ENCODE measurements at regions not wholly inside any gene's neighbourhood (a gene's known extent, or its start where the extent isn't known, plus 50 kb on each side); places are given as distances from the start of the nearest gene placed in this dataset.
"Not testable (repeated sequence)": the region's sequence is repeated elsewhere in the genome, so short reads cannot be mapped to it uniquely, and the experiment has no call there.

DNA sequence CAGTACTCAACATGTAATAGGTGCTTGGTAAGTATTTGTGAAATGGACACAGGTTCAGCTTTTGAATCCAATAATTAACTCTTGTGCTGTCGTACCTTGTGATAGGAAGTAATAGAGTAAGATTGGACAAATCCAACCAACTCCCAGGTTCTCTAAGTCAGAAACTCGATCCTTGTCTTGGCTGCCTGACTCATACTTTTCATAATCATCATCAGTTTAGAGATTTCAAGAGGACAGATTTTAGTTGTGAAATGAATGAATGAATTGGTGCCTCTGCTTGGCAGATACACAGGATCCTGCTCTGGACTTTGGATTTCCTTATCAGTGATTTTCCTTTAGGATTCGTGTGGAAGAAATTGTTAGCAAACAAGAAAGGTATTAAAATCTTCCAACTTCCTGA, 1145.2 kb downstream of the AACS start:
- no peak for FAIRE-seq

DNA sequence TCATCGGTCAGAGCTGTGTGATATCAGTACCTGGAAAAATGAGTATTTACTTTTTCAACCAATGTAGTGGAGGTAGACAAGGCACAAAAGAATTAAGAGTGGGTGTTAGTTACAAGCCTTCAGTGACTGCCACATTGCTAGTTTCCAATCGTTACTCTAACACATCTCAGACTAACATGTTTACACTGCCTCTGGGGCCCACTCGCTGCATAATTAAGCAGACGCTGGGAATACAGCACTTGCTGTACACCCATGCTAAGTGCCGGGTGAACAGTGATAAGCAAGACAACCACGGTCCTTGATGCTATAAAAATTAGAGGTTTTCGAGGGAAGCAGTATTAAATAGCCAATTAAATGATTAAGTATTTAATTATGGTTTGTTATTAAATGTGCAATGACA, 1147.6 kb downstream of the AACS start:
- FAIRE-seq: no peak

DNA sequence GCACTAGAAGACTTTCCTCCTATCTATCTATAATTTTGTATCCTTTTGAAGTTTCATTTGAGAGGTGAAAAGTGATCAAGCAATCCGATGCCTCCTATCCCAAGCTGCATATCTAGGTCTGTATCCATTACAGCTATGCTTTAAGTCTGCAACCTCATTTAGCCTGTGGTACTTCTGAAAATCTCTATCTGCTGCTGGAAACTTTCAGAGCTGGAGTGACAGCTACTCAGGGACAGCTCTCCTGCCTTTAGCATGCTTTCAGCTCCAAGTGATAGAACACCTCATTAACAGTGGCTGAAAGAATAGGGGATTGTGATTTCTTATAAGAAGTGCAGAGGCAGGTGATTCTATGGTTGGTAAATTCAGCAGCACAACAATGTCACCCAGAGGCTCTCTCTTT, 1153.5 kb downstream of the AACS start:
- FAIRE-seq: no peak

DNA sequence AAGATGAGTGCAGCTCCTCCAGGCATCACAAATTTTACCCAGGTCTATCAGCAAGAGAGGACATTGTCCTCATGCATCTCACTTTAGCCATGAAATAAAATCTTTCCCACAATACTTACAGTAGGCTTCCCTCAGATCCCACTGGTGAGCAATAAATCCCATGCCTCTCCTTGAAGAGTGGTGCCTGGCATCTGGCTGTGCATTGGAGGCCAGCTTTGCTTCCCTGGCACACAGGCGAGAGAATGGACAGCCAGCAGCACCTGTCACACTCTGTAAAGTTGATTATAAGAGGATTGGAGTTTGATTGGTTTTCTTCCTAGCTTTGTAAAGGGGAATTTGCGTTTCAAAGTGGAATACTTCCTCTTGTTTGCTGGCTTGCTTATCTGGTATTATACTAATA, 1153.9 kb downstream of the AACS start:
- FAIRE-seq: no peak

DNA sequence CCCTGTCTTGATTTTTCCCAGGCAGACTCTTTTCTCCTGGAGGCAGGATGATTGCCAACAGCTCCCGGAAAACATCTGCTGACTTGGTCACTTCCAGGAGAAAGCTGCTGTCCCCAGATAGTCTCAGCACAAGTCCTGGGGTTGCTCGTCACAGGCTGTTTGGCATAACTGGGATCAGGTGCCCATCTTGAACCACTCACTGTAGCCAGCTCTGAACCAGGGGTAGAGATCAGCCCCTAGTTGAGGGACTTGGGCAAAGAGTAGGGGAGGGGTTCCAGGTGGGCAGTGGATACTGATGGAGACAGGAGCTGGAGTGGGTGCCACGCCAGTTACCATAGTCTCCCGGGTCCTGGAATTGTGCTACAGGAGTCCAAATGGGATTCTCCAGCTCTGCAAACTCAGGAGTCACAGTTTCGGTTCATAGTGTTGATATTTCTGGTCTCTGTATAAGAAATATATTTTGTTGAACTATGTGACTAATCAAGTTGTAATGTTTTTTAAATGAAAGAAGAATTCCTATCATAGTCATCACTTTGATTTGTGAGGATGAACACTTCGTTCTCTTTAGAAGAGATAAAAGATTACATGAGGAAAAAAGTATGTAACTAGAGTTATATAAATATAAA, 1154.5 kb downstream of the AACS start:
- FAIRE-seq: no peak

DNA sequence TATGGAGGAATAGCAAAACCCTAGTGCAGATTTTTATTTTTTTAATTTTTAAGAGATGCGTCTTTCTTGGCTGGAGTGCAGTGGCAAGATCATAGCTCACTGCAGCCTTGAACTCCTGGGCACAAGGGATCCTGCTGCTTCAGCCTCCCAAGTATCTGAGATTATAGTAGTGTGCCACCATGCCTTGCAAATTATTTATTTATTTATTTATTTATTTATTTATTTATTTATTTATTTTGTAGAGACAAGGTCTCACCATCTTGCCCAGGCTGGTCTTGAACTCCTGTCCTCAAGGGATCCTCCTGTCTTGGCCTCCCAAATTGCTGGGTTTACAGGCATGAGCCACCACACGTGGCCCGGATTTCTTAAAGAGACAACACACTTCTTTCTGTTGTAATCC, 1158.8 kb downstream of the AACS start:
- FAIRE-seq: no peak

DNA sequence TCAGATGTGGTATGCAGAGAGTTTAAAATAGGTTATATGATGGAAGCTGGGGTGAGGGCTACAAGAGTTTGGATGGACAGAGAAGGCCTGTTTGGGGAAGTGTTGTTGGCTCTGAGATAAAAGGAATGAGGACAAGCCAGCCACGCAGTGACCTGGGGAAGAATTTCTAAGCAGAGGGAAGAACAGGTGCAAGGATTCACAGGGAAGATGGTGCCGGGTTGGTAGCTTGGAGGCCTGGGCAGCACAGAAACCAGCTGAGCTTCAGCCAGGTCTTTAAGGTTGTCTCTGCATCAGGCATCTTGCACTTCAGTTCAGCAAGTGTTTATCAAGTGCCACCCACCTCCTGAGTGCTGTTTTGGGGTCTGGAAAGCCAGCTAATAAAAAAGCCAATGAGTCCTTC, 1163.7 kb downstream of the AACS start:
- FAIRE-seq: no peak

DNA sequence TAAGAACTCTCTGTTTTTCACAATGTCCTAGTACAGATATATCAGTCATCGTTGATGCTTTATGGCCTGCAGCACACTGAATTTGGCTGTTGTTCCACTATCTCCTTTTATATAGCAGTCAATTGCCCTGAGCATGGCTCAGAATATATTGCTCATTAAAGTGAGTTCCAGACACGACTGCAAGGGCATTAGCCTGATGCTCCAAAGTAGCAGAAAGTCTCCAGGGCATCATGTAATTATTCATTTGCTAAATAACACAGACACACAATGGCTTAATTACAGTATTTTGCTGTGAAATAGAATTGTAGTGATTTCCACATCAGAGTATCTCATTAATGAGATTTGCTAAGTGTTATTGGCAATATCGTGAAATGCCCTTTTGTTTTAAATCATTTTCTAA, 1167.5 kb downstream of the AACS start:
- FAIRE-seq: no peak

DNA sequence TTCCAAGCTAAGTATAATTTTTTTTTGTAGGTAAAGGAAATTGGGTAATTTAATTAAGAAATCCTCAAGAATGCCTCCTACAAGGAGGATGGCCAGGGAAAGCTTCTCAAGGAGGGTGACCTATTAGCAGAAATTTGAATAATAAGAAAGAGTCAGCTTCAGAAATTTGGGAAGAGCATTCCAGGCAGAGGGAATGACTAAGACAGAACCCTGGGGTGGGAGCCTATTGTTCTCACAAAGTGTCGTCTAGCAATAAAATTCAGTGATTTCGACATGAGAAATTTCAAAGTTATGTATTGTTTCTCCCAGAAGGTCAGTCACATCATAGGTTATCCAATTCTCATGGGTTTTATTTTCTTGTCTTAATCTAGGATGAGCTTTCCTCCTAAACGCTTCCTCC, 1168.4 kb downstream of the AACS start:
- FAIRE-seq: no peak

DNA sequence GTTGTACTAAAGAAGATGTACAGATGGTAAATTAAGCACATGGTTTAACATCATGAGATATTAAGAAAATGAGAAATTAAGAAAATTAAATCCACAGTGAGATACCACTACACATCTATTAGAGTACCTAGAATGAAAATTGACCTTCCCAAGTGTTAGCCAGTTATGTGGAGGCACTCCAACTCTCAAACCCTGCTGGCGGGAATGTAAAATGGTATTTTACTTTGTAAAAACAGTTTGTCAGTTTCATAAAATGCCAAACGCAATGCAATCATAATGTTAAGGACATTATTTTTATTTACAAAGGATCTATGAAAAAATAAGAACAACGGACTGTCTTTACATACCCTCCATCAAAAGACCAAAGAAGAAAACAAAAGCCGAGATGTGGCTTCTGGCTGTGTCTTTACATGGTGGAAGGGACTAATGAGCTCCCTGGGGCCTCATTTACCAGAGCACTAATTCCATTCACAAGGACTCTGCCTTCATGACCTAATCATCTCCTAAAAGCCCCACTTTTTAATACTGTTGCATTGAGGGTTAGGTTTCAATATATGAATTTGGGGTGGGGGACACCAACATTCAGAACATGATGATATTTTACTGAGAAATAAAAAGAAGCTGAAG, 1178.7 kb downstream of the AACS start:
- no peak for FAIRE-seq

DNA sequence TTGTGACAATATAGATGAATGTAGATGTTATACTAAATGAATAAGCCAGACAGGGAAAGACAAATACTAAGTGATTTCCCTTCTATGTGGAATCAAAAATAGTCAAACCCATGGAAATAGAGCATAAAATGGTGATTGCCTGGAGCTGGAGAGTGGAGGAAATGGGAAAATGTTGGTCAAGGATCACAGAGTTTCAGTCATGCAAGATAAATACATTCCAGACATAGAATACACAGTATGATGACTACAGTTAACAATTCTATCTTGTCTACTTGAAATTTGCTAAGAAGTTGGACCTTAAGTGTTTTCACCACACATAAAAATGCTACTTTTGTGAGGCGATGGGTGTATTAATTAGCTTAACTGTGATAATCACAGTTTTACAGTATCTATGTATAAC, 1182.7 kb downstream of the AACS start:
- no peak for FAIRE-seq

DNA sequence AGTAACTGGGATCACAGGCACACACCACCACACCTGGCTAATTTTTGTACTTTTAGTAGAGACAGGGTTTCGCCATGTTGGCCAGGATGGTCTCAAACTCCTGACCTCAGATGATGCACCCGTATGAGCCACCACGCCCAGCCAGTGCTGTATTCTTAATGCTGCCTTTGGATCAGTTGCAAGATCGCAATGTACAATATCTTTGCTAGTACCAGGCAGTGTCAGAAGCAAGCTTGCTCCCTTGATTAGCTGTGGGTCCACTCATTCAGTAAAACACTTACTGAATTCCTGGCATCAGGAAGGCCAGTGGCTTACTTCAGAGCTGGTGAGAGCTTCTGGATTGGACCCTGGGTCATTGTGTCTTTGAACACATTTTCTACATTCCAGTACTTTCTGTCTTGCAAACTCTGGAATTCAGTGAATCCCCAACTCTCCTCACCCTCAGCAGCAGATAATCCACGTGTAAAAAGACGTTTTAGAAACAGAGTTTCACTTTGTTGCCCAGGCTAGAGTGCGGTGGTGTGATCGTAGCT, 1183.7 kb downstream of the AACS start:
- no peak for FAIRE-seq

DNA sequence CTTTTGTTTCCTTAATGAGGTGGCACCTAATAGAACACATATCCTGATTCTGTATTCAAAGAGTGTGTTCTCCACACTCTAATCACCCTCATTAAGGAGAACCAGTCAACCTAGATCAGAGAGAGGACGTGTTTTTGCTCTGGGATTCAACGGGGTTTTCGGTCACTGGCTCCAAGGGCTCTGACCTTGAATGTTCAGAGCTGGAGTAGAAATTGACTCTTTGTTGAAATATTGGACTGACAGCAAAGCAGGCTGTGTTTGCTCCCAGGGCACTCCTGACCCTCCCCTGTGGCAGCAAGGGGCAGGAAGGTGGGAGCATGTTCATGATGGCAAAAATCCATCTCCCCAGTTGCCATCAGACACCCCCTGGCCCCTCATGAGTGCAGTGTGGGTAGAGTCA, 1193.0 kb downstream of the AACS start:
- no peak for FAIRE-seq

DNA sequence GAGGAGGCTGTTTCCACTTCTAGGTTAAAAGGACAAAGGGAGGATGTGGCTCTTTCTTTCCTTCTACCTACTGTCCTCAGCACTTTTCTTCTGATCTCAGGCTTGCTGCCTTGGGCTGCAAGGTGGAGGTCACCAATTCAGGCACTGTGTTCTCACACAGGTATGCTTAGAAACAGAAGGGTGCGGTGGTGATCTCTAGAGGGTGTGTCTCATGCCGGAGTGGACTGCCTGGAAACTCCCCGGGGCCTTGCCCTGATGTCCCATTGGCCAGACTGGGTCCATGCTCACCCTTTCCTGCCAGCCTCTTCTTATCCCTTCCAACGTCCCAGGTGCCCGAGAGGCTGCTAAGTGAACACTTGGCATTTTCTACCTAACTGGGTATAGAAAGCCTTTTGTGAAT, 1197.6 kb downstream of the AACS start:
- FAIRE-seq: no peak

DNA sequence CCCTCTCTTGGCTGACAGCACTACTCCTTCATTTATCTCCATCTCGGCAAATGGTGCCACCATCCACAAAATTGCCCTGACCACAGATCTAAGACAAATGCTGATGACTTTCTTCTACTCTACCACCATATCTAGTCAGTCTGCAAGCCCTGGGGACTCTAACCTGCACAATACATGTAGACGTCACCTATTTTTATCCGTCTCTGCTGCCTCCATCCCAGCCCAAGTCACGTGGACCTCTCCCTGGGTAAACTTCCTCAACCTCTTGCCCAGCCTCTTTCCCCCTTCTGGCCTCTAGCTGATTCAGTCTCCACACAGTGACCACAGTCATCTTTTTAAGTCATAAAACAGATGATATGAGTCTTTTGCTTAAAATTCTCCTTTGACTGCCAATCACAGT, 1203.0 kb downstream of the AACS start:
- FAIRE-seq: no peak

DNA sequence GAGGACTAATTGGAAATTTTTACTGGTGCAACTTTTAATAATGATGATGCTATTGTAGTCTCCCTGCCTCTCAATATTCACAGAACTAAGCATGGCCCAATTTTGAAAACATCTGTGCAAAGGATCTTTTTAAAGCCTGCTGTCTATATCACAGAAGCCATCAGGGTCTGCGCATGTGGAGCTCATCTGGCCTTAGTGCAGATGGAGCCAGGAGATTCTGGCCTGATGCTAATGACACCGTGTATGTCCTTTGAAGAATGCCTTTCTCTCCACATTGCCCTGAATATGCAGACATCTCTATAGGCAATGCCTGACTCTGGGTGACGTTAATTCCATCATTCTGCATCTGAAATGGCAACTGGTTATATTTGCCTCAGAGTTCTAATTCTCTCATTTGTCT, 1205.9 kb downstream of the AACS start:
- no peak for FAIRE-seq

DNA sequence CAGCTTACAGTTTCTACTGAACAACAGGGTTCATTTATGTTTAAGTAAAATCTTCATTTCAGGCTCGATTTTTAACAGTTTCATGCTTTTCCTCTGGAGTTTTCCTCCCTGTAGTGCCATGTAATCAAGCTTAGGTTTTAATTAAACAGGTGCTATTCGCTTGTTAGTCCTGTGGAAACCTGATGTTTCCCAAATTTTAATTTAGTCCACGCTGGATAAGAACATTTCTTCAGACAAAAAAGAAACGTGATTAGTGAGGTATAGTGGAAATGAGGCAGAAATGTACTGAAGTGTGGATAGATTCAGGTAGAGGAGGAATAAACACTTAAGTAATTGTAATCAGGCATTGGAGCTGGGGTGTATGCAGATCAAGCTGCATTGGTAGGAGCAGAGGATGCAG, 1217.5 kb downstream of the AACS start:
- no peak for FAIRE-seq

DNA sequence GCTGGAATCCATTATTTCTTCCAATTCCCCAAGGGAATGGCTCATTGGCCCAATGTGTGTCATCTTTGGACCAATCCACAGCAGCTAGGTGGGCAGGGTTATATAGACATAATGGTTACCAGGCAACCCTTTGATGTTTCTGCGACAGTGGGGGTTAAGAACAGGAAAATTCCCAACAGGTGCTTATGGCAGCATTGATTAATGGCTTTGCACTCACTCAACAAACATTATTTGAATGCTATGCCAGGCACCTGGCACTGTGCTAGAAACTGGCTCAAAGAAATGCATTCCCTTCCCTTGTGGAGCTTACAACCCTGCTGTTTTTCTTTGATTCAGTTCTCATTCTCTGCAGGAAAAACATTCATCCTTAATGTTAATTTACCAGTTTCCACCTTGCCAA, 1221.0 kb downstream of the AACS start:
- no peak for FAIRE-seq

DNA sequence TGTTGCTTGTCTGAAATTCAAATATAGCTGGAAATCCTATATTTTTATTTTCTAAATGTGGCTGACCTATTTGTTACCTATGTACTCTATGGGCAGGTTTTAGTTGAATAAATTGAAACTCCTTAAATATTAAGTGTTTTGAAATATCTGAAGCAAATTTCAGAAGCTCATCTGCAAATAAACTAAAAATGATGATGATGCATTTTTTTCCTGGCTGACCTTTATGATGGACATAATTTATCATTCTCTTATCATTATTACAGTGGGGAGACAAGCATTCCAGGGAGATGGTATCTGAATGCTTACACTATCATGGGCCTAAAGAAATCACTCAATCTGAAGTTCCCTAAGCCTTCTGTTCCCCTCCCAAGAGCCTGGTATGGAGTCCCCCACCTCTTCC, 1225.2 kb downstream of the AACS start:
- no peak for FAIRE-seq

DNA sequence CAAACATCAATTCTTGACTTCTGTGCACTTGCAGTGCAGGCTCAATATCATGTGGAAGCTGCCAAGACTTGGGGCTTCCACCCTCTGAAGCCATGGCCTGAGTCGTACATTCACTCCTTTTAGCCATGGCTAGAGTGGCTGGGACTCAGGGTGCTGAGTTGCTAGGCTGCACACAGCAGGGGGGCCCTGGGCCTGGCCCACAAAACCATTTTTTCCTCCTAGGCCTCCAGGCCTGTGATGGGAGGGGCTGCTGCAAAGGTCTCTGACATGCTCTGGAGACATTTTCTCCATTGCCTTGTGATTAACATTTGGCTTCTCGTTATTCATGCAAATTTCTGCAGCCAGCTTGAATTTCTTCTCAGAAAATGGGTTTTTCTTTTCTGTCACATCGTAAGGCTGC, 1226.8 kb downstream of the AACS start:
- FAIRE-seq: not testable (repeated sequence)

DNA sequence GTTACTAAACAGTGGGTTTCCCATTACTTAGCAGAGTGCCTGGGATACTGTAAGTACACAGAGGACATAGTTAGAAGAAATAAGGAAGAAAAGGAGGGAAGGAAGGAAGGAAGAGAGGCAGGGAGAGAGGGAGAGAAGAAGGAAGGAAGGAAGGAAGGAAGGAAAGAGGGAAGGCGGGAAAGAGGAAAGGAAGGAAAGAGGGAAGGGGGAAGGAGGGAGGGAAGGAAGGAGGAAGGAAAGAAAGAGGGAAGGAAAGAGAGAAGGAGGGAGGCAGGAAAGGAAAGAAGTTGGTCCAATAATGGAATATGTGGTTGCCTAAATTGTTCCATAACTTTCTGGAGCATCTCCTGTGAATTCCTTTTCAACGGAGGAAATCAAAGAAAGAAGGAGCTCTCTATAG, 1230.4 kb downstream of the AACS start:
- no peak for FAIRE-seq

DNA sequence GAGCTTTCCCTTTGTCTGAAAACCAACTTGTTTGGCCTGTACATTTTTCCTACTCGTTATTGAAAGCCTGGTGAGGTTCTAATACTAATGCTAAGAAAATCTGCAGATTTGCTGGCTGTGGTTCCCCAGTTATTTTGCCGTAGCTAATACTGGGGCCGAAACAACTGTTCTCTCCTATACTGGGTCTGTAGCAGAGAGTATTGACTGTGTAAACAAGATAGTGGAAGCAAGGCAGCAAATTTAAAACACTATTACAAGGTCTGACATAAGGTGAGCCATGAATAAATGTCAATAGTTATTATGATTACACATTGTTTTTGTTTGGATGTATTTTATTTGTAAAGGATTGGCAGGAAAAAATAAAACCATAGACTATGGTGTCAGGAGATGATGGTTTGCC, 1244.0 kb downstream of the AACS start:
- FAIRE-seq: no peak

DNA sequence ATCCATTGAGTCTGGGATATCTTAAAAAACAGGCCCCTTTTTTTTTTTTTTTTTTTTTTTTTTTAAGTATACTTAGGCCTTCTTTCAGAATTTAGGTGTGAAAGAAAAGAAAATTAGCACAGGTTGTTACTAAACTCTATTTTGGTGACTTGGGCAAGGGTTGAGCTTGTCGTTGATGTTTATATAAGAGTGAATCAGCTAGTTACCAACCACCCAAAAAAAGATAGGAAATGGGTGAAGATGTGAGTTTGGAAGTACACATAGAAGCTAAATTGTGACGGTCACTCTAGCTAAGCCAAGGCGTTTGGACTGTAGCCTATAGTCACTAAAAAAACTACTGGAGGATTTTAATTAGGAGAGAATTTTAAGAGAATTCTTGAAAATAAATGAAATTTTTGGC, 1247.2 kb downstream of the AACS start:
- FAIRE-seq: no peak

DNA sequence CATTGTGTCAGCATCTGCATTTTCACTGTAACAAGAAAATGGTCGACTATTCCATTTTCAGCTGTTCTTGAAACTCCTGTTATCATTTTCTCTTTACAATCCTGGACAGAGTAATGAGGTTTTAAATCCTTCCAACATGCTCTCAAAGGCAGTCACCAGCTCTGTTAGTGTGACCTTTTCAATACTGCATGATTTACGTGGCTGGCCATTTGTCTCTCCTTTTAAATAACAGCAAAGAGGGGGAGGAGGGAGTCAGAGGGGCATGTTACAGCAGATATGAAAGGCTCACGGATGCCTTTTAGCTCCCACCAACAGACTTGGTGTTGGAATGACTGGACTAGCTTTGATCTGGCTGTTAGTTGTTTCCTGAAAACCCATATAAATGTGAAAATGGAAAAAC, 1251.2 kb downstream of the AACS start:
- no peak for FAIRE-seq

Data from endometrium (tissue), 2 donors.